ENCODE measurements at regions not wholly inside any gene's neighbourhood (a gene's known extent, or its start where the extent isn't known, plus 50 kb on each side); places are given as distances from the start of the nearest gene placed in this dataset.

DNA sequence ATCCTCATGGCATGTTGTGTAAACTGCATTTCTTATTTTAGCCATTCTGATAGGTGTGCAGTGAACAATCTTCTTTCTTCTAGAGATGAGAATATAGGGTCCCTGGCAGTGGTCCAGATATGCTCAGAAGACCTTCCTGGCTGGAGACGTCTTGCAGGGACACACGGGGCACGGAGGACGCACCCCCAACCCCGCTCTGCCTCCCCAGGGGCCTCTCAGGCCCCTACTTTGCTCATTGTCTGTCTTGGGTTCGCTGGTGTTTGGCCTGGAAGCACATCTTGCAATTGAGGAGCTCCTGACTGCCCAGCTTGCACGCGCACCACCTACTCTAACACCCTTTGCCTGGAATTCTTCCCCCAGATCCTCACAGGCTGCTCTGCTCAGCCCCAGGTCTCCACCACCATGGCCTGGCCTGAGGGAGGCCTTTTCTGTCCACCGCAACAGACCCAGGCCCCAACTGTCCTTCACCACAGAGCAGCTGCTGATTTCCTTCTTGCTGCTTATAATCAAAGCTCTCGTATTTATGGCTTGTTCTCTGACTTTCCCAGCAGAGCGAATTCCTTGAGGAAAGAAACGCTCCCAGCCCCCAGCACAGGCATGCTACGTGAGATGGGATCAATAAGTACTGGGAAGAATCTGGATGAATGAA lies 295.9 kb upstream of the HDAC4 start:
- TF ChIP-seq, protein P1, sequence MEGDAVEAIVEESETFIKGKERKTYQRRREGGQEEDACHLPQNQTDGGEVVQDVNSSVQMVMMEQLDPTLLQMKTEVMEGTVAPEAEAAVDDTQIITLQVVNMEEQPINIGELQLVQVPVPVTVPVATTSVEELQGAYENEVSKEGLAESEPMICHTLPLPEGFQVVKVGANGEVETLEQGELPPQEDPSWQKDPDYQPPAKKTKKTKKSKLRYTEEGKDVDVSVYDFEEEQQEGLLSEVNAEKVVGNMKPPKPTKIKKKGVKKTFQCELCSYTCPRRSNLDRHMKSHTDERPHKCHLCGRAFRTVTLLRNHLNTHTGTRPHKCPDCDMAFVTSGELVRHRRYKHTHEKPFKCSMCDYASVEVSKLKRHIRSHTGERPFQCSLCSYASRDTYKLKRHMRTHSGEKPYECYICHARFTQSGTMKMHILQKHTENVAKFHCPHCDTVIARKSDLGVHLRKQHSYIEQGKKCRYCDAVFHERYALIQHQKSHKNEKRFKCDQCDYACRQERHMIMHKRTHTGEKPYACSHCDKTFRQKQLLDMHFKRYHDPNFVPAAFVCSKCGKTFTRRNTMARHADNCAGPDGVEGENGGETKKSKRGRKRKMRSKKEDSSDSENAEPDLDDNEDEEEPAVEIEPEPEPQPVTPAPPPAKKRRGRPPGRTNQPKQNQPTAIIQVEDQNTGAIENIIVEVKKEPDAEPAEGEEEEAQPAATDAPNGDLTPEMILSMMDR (IDR thresholded peaks at IDR 0.05), result no peak
- no peak for TF ChIP-seq ZFX (IDR thresholded peaks at IDR 0.05; ENCODE audit: borderline replicate concordance)
- no peak overlapping the region for H3K27ac ChIP-seq

DNA sequence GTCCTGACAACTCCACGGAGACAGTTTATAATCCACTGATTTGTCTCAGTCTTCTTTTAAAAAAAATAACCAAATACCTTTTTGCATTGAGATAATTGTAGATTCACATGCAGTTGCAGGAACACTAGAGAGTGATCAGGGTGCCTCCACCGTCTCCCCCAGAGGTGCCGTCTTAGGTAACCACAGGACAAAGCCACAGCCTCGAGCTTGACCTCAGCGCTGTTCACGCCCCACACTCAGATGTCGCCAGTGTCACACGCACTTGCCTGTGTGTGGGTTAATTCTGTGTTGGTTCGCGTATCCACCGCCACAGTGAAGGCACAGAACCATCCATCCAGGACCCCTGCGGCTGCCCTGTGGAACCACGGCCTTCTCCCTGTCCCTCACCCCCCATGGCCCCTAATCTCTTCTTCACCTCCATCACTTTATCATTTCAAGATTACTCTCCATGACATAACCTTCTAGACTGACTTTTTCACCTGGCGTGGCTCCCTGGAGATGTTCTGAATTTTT lies 295.0 kb upstream of the HDAC4 start:
- no peak for TF ChIP-seq ZFX (IDR thresholded peaks at IDR 0.05; ENCODE audit: borderline replicate concordance)
- TF ChIP-seq, protein P1 (IDR thresholded peaks at IDR 0.05), result no peak
- no peak overlapping the region for H3K27ac ChIP-seq

DNA sequence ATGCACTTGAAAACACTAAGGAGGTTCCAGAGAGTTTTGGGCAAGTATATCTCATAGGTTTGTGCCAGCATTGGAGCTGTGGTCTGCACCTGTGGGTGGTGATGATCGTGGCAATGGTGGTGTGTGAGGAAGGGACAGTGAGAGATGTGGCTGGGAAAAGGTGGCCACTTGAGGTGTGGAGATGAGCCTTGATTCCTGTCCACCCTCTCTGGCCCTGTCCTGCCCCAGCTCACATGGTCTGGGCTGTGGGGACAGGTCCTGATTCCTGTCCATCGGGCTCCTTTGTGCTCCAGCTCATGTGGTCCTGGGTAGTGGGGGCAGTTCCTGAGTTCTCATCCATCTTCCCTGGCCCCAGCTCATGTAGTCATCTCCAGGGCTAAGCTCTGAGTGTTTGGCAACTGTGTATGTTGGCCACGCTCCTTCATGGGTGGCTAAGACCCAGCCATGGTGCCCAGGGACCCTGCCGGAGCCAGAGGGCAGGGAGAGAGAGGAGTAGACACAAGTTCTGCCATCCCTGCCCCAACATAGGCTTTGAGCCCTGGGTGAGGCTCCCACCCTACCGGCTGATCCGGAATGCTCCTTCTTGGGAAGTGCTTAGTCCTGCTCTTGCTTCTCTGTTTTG lies 294.4 kb upstream of the HDAC4 start:
- TF ChIP-seq ZFX (IDR thresholded peaks at IDR 0.05; ENCODE audit: borderline replicate concordance), result no peak
- TF ChIP-seq, protein P1 (IDR thresholded peaks at IDR 0.05), result no peak
- H3K27ac ChIP-seq, result no peak overlapping the region

DNA sequence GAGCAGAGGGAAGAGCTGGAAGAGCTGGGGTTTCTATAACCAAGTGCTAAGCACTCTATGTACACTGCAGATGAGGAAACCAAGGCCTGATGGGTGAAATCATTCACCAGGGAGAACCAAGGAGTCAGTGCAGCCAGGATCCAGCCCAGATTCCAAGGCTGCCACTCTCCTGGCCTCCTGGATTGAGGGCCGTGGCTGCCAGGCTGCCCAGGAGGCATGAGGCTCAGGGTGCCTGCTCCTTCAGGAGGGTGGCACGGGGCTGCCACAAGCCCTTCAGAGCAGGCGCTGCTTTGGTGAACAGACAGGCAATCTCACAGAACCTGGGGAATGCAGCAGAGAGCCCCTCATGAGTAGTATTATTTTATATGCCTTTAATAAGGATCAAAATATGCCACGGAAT lies 293.7 kb upstream of the HDAC4 start:
- H3K27ac ChIP-seq, result no peak overlapping the region
- no peak for TF ChIP-seq ZFX (IDR thresholded peaks at IDR 0.05; ENCODE audit: borderline replicate concordance)
- TF ChIP-seq, protein P1 (IDR thresholded peaks at IDR 0.05), result no peak

DNA sequence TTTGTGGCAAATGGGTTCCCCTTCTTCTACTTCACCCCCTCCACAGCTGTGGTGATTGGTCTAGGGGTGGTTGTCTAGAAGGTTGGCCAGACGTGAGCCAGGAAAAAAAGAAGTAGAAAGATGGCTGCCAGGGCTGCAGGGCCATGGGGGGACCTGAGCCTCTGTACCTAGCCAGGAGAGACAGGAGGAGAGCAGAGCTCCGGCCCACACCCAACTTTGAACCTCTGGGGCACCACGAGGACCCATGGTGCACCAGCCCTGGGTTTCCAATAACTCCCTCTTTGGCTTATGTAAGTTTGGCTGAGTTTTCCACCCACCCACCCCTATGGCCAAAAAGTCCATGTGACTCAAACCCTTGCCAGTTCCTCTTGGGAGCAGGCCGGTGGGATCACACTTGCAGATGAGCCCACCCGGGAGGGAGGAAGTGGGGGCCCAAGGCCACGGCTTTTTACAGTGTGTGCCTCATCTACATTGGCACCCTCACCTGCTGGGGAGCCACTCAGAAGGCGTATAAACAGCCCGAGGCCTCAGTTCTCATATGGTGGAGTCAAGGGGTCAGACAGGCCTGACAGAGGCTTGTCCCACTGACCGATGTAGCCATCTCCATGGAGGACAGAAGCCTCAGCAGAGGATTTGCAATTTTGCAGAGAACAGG lies 293.1 kb upstream of the HDAC4 start:
- no peak overlapping the region for H3K27ac ChIP-seq
- no peak for TF ChIP-seq ZFX (IDR thresholded peaks at IDR 0.05; ENCODE audit: borderline replicate concordance)
- TF ChIP-seq, protein P1 (IDR thresholded peaks at IDR 0.05), result no peak

DNA sequence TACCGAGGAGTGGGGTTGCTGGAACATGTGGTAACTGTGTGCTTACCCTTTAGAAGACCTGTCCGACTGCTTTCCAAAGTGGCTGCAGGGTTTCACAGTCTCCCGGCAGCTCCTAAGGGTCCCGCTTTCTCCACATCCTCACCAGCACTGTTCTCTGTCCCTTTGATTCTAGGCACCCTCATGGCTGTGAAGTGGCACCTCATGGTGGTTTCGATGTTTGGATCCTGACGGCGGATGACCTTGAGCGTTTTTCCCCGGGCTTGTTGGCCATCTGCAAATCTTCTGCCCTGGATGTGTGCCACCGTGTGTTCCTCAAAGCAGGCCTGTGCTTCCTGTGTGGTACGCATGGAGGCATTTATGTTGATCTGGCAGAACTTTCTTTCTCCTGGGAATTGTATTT lies 292.5 kb upstream of the HDAC4 start:
- TF ChIP-seq, protein P1 (IDR thresholded peaks at IDR 0.05), result no peak
- no peak for TF ChIP-seq ZFX (IDR thresholded peaks at IDR 0.05; ENCODE audit: borderline replicate concordance)
- H3K27ac ChIP-seq, result no peak overlapping the region

DNA sequence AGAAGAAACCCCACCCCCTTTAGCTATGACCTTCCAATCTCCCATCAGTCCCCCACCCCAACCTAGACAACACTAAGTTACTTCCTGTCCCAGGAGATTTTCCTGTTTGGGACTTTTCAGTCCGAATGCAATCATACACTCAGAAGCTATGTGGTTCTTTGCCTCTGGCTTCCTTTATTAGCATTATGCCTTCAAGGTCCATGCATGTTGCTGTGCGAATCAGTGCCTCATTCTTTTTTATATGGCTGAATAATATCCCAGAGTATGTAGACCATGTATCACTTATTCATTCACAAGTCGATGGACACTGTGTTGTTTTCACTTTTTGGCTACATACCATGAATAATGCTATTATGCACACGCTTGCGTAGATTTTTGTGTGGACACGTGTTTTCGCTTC lies 292.1 kb upstream of the HDAC4 start:
- no peak overlapping the region for H3K27ac ChIP-seq
- TF ChIP-seq, protein P1 (IDR thresholded peaks at IDR 0.05), result no peak
- TF ChIP-seq ZFX (IDR thresholded peaks at IDR 0.05; ENCODE audit: borderline replicate concordance), result no peak

All from 22Rv1 (cell line).